Fibroblast of skin of back (primary cell): ENCODE measurements at regions not wholly inside any gene's neighbourhood (a gene's known extent, or its start where the extent isn't known, plus 50 kb on each side); places are given as distances from the start of the nearest gene placed in this dataset.

Experiments
- DNase-seq: peaks from one replicate; pipeline ENCODE4 v3.0.0-alpha.2; 2013

DNA sequence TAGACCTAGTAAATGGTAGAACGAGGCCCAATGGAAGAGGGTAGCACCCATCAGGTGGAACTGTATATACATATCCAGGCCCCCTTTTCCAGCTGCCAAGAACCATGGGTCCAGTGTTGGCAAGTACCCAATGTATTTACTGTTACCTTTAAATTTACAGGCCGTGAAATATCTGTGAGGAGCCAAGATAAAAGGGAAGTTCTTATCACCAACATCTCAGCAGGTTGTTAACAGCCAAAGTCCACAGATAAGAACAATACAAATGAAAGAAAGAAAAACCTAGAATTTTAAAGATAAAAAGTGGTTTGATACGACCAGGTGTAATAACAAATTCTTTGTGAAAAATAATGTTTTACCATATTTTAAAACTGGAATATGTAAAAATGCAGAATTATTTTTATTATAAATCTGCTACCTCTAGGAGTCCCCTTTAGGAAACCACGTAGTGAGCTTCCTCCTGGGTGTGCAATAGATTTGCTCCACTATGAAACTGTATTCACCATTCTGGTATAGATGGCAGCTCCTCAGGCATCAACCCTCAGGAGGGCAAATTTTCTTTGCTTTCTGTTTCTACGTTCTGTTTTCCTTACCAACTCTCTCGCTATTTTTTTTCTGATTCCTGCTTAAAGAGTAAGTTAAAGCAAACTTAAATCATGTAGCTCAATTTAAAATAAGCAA lies 292.2 kb upstream of the SLC10A2 start:
- DNase-seq, result no peak

DNA sequence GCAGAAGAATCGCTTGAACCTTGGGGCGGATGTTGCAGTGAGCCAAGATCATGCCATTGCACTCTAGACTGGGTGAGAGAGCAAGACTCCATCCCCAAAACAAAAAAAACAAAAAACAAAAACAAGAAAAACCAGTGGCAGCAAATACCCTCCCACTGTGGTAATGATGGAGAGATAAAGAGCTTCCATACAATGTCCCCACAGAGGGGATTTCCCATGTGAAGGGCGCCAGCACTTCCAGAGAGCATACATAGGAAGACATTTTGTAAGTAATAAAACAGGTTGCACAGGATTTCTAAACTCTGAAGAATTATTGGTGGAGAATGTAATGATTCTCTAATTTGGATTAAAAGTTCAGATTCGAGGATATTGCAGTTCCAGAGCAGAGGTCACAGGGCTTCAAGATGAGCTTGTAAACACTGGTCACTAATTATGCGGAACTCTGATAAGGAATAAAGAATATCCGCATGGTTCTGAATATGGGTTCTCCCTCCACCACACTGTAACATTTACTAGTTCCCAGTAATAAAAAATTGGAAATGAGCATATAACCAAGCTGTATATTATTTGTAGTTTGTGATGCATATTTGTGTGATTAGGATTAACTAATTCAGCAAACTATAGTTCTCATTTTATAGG lies 290.1 kb upstream of the SLC10A2 start:
- DNase-seq, result no peak

DNA sequence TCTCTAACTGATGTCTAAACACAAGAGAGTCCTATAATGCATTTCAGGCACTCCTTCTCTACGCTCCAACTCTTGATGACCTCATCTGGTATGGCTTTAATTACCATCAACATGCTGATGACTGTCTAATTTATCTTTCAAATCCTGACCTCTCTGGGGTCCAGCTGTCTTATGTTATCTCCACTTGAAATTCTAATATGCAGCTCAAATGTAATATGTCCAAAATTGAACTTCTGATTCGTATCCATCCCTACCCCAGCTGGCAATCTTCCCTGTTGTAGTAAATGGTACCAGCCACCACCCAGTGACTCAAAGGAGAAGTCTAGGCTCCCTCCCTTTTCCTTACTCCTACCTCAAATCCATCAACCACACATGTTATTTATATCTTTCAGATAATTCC lies 288.0 kb upstream of the SLC10A2 start:
- DNase-seq, result peak; percentile 19

DNA sequence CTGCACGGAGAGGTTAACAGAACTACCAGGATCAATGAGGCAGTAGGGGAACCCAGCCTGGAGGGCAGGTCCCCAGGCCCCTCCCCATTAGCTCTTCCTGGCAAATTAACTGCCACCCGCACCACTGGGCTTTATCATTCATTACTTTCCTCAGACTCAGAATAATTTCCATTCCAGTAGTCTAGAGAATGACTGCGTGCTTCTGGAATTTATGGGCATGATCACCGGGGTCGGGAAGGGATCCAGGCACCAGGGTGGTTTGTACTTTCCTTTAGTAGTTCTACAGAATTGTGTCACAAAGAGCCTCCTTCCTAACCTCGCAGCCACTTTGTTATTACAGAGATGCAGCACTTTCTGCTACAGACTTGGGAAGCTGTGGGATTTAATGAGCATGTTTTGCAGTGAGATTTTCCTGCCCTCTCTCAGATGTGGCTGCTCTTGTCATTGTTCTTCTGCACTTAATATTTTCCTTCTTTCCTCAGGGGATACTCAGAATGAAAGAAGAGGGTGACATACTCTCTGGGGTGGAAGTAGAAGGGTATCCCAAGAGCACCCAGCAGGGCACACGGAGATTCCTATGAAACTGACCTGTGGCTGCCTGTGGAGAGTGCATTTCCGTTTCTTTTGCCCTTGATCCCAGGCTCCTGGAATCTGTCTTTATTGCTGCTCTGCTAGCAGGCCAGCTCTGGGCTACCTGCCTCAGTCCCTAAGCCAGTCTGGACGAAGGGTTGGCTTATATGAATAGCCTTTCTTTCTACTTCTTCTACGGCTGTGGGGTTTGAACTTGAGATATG lies 285.0 kb upstream of the SLC10A2 start:
- peak; percentile 80 for DNase-seq

DNA sequence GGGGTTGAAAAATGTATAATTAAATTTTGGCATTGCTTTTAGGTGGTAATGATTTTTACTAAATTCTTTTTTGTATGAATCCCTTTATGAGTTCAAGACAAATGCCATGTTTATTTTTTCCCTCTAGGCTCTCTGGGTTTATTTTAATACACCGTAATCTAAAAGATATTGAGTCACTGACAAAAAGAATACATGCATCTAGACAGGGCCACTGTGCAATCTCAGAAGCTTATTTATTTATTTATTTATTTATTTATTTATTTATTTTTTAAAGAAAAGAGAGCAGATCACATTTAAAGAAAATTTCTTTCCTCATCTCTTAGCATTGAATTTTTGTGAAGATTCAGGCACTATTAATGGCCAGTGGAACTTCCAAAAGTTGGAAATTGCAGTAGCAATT lies 283.9 kb upstream of the SLC10A2 start:
- DNase-seq, result no peak

DNA sequence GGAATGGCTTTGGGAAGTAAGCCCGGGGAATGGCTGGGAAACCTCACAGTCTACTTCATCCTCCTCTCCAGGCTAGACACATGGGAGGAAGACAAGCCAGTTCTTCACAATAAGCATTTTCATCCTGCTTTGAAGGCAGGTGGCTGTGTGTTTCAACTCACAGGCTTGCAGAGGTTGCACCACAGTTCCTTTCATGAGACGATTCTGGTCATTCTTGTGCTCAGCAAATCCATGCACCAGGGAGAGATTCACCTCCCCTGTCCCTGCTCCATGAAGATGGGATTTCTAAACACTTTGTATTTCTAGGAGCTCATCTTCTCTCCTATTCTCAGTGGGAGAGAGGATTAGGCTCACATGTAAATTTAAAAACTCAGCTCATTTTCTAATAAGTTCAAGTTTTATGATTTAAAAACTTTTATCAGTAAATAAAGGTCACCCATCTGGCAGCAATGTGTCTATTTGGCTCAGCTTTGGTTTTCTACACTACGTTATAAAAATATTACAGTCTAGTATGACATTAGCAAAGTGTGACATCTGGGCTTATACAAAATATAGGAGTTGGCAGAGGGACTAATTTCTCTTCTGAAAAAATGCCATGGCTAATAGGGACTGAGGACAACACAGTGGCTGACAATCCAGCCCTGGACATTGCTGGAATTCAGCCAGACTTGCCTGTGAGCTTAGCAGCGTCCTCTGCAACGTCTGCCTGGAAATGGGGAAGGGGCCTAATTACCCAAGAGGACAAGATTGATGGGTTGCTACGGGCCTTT lies 283.2 kb upstream of the SLC10A2 start:
- no peak for DNase-seq

DNA sequence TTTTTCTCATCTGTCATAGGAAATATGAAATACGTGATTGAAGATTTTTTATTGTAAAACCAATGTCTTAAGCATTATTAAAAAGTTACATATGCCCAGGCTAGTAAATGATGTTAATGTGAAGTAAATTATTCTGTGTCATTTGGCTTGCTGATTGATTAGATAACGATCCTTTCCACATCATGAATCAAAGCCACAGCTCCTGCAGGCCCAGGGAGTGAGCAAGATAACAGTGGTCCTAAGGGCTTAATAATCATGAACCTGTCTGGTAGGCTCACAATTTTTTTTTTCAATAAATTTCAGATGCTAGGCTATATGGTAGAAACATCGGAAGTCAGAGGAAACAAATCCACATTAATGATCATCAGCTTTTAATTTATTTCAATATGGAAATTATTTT lies 269.0 kb upstream of the SLC10A2 start:
- DNase-seq, result no peak

DNA sequence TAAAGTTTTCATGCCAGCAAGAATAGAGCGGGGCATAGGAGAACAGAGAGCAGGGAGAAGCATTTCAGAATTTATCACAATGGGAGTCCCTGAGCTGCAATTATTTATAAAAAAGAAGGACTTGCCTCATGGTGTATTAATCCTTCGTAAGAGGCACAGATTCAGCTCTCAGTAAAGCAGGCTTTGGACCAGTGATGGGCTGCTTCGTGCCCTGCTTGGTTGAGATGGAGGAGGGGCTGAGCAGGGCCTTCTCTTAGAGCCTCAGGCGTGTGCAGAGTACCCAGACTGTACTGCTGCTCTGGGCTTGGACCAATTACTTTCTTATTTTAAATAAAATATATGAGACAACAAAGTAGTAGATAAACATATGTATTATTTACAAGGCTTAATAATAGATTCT lies 265.7 kb upstream of the SLC10A2 start:
- no peak for DNase-seq

DNA sequence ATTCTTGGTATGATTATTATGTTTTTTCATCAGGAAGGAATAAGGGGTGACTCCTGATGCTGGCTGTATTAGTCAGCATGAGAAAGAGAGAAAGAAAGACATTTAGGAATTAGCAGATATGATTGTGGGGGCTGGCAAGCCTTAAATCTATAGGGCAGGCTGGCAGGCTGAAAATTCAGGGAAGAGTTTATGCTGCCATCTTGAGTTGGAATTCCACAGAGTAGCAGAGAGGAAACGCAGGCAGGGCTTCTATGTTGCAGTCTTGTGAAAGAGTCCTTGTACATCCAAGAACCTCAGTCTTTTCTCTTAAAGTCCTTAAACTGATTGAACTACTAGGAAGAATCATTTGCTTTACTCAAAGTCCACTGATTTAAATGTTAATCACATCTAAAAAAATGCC lies 262.7 kb upstream of the SLC10A2 start:
- DNase-seq, result peak; percentile 20

DNA sequence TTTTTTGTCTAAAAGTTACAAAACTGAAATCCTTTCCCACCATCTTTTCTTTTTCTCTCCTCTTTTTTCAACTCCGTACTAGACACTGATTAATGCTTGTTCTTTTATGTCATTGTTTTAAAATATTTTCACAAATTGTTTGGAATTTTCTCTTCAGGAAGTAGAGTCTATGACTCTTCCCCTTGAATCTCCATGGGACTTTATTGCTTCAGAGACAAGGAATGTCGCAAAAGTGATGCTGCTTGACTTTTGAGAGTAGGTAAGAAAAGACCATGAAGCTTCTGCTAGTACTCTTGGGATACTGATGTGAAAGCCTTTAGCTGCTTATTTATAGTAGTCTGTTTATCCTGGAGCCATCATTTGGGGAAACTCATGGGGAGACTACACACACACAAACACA lies 260.1 kb upstream of the SLC10A2 start:
- peak; percentile 80 for DNase-seq

DNA sequence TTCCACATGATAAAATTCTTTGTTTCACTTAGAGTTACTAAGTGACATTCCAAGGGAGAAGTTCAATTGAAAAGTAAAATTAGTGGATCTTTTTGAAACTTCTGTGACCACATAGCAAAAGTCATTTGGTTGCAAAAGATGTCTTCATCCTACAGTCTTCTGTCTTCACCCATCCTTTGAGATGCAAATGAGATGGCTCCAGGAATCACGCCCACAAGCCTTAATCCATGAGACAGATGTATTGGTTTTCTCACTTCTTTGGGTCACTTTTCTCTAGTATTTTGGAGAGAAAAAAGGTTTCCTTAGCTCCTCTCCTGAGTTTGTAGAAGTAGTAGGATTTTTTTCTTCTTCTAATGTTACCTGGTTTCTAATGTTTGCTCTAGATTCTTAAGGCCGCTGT lies 259.5 kb upstream of the SLC10A2 start:
- peak; percentile 3 for DNase-seq

DNA sequence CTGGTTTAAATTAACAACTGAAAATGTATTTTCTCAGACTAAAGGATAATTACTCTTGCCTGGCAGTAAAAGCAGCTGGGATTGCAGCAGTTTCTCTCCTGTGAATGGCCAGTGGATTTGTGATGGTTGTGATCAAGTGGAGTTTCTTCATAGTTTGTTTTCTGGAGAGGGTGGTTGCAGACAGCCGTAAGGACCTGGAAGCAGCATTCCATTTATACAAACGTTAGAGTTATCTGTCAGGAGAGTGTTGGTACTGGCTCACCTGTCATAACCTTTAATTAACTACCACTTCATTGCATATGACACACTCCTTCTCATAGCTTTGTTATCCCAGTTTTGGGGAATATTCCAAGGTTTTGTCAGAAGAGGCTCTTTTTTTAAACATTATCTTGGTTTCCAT lies 258.4 kb upstream of the SLC10A2 start:
- DNase-seq, result no peak

DNA sequence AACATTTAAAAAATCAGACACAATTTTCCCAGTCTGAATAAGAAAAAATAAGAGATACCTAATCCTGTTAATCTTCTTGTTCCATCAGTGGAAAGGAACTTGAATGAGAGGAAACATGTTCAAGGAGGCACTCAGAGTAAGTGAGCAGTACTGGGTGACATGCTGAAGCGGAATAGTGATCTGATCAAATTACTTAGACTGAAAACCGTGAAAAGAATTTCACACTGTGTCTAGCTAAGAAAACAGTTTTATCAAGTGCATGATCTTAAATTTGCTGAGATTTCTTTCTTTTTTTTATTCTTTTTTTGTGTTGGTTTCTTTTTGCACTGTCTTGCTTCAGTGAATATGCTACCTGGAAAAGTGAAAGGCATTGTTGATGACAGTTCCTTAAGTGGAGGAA lies 249.5 kb upstream of the SLC10A2 start:
- peak; percentile 3 for DNase-seq

DNA sequence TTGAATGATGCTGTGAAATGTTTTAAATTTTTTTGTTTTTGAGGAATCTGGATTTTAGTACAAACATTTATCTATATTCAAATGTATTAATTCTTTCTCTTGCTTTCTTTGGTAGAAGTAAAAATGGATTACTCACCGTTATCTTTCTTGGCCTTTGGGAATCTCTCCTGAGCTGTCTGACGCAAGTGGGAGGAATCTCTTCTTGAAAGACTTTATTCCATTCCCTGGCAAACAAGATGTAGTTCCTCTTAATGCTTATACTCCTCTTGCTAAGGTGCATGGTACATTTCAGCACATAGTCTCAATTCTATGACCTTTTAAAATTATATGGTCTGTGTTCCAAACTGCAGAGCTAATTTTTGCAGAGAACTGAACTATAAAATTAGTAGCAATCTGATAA lies 246.2 kb upstream of the SLC10A2 start:
- no peak for DNase-seq

DNA sequence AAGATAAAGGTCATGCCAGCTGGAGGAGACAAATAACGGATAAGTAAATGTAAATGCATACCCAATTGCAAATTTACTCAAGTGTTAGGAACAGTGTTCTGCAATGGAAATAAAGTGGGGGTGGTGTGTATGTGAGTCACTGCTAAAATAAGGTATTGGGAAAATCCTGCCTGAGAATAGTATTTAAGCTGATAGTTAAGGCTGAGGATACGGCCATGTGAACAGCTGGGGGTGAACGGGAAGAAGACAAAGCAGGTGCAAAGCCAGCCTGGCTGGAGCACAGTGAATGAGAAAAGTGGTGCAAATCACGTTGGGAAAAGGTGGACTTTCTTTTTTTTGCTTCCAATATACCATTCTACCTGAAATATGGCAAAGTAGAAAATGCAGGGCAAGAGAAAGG lies 242.4 kb upstream of the SLC10A2 start:
- no peak for DNase-seq

DNA sequence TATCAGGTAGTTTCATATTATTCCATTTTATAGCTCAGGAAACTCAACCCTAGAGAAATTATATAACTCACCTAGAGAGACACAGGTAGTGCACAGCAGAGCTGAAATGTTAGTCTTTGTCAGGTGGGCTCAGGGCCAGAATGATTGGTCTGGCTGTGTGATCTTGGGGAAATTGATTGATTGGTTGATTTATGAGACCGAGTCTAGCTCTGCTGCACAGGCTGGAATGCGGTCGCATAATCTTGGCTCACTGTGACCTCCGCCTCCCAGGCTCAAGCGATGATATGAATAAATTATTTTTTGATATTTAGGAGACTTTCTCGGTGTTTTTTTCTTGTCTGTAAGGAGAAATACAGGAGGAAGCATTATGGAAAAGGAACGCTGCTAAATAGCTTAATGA lies 239.9 kb upstream of the SLC10A2 start:
- DNase-seq, result no peak

DNA sequence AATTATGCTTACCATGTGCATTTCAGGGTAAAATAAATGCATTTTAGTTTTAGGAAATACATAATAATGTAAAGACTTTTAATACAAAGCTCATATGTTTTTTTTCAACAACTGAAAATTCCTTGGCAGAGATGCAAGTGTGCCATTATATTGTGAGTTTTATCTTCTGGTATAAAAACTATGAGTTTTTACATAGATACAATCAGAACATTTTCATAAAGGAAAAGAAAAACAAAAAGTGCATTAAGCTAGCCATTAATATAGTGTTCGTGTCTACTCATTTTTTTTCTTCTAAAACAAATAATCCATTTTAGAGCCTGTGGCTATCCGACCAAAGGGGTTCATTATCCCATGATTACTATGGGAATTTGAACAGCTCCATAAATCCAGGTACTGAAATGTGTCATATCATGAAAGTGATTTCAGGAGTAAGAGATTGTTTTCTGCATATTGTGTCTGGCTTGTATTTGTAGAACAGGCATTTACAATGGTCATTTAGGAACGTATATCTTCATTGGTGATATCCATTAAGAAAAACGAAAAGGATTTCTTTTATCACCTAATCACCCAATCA lies 236.9 kb upstream of the SLC10A2 start:
- DNase-seq, result no peak

DNA sequence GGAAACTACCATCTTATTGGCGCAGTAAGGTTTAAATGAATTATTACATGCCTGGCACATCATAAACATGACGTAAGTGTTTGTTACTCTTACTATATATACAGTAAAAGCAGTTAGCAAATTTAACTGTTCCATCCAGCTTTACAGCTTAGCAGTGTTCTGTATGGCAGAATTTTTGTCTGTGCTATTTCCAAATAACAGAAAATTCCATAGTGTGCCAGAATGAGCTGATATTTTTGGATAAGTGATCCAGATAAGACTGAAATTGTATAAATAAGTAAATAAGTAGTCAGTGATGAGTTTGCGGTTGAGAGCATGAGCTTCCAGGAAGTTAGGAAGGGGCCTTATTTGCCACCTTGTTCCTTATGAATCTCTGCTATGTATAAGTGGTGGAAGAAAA lies 236.5 kb upstream of the SLC10A2 start:
- no peak for DNase-seq

DNA sequence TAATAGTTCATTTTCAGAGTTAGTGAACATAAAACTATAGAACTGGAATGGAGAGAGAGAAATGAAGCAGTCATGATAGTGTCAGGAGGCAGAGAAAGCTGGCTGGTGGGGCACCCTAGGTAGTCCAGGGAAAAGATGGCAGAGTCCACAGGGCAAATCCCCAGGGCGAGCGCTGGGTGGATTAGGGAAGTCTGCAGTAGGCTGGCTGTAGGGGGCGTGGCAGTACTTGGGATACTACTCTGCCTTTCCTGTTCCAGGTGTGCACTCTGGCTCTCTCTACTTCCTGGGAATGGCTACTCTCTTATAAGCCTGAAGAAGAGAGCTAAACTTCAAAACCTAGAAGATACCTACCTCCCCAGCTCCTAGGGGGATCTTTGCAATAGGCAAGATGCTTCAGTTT lies 232.9 kb upstream of the SLC10A2 start:
- DNase-seq, result no peak

DNA sequence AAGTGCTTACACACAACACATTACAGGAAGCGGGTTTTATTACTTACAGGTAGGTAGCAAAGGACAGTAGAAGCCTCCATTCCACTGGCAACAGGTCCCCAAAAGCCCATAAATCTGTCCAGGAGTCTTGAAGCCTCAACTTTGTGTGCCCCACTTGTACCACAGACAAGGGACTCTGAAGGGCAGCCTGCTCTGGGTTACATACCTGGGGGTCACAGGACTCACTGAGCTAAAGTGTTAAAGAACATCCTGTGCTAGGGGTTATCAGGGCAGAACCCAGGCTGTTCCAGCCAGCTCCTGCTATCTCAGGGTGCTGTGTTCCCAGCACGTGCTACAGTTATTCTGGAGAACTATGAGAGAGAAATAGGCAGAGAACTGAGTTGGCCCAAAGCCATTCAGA lies 230.9 kb upstream of the SLC10A2 start:
- no peak for DNase-seq

DNA sequence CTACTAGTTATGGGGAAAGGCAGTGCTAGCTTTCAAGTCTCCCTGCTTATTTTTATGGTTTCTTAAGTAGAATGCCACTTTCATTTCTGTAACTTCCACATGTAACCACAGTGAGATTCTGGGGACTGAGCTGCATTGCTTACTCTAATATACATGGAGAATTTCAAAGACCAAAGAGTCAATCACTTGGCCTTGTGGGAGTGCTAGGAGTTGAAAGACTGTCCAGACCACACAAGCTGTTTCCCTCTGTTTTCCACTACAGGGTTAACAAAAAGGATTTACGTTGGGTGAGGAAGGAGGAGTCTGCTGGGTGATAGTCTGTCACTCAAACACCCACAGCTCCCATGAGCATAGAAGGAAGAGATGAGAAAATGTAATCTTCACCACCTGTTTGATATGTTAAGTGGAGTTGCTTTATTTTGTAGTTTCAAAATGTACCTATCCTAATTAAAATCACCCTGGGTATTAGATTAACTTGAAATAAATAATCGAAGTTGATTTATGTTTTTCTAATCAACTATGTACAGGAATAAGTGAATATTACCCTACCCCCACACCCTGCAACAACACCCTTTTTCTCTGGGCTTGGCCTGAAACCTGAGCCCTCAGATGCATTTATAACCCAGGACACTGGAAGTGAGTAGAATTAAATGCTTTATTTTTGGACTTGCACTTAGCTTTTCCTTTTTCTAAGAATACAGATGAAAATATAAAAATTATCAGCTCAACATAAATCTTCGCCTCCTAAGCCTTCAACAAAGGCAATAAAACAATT lies 225.8 kb upstream of the SLC10A2 start:
- DNase-seq, result no peak

DNA sequence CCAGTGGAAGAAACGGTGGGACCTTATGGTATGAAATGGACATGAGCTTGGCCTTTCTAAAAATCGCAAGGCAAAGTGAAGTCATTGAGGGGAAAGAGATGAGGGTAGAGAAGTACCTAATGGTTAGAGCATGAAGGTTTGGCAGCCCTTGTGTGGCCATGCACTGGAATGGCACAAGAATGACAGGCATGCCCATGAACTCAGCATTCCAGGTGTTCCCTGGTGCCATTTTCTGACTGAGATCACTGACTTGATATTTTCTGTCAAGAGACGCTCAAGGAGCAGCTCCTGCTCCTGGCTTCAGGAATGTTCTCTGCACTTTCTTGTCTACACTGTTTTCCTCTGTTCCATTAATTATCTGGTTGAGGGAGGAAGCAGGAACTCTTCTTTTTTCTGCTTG lies 225.0 kb upstream of the SLC10A2 start:
- no peak for DNase-seq
